ENCODE measurements at regions not wholly inside any gene's neighbourhood (a gene's known extent, or its start where the extent isn't known, plus 50 kb on each side); places are given as distances from the start of the nearest gene placed in this dataset.
"Not testable (repeated sequence)": the region's sequence is repeated elsewhere in the genome, so short reads cannot be mapped to it uniquely, and the experiment has no call there.

- DNase-seq: no peak
These were observed 127.4 kb downstream of the CCER1 start for GRCh38 chr12:90827567-90827966.

GRCh38 chr12:90826036-90826435 is 128.9 kb downstream of the CCER1 start:
- no peak for DNase-seq

- no peak for DNase-seq
These were observed 131.1 kb downstream of the CCER1 start for GRCh38 chr12:90823859-90824258.

GRCh38 chr12:90819709-90820108 is 135.3 kb downstream of the CCER1 start:
- no peak for DNase-seq

- no peak for DNase-seq
These were observed 138.5 kb downstream of the CCER1 start for GRCh38 chr12:90816353-90817089.

- no peak for DNase-seq
These were observed 145.0 kb downstream of the CCER1 start for GRCh38 chr12:90809940-90810339.

GRCh38 chr12:90808568-90808967 is 146.4 kb downstream of the CCER1 start:
- DNase-seq: no peak

- DNase-seq: no peak
These were observed 152.2 kb downstream of the CCER1 start for GRCh38 chr12:90802727-90803126.

GRCh38 chr12:90801776-90802175 is 153.2 kb downstream of the CCER1 start:
- no peak for DNase-seq

GRCh38 chr12:90794212-90794611 is 160.8 kb downstream of the CCER1 start:
- DNase-seq: no peak

- DNase-seq: not testable (repeated sequence)
These were observed 162.3 kb downstream of the CCER1 start for GRCh38 chr12:90792718-90793117.

GRCh38 chr12:90791445-90791844 is 163.5 kb downstream of the CCER1 start:
- DNase-seq: no peak

- DNase-seq: no peak
These were observed 164.2 kb downstream of the CCER1 start for GRCh38 chr12:90790747-90791146.

GRCh38 chr12:90773491-90773890 is 181.5 kb downstream of the CCER1 start:
- no peak for DNase-seq

GRCh38 chr12:90770861-90771260 is 184.1 kb downstream of the CCER1 start:
- DNase-seq: no peak

- no peak for DNase-seq
These were observed 197.0 kb downstream of the CCER1 start for GRCh38 chr12:90757957-90758356.

GRCh38 chr12:90745211-90745610 is 209.8 kb downstream of the CCER1 start:
- DNase-seq: no peak

- no peak for DNase-seq
These were observed 213.4 kb downstream of the CCER1 start for GRCh38 chr12:90741611-90742010.

GRCh38 chr12:90729736-90730135 is 225.2 kb downstream of the CCER1 start:
- DNase-seq: no peak

GRCh38 chr12:90712671-90713070 is 242.3 kb downstream of the CCER1 start:
- DNase-seq: no peak

- DNase-seq: no peak
These were observed 244.3 kb downstream of the CCER1 start for GRCh38 chr12:90710711-90711110.

GRCh38 chr12:90706036-90706435 is 248.9 kb downstream of the CCER1 start:
- DNase-seq: no peak

GRCh38 chr12:90695415-90695814 is 259.6 kb downstream of the CCER1 start:
- no peak for DNase-seq

GRCh38 chr12:90690120-90690519 is 264.9 kb downstream of the CCER1 start:
- DNase-seq: no peak

- not testable (repeated sequence) for DNase-seq
These were observed 267.3 kb downstream of the CCER1 start for GRCh38 chr12:90687682-90688081.

Data from activated effector memory CD4-positive, alpha-beta T cell treated with anti-CD3 and anti-CD28 coated beads, Interleukin-2, amount 50 U/mL, for 16 hours (primary cell).